K562 (cell line): ENCODE measurements at regions not wholly inside any gene's neighbourhood (a gene's known extent, or its start where the extent isn't known, plus 50 kb on each side); places are given as distances from the start of the nearest gene placed in this dataset.

Experiments used
- ATAC-seq: fragments of 200-7000 bp; cut with Tn5 transposase; 3 replicates; pipeline ENCODE4 v1.9.1; 2020; ENCODE audit warnings: moderate library complexity
- BruUV-seq: library from RNA; stranded (reverse); fragments of 400-500 nt; replicated peaks from 2 replicates; lab custom pipeline; 2021; lab: Mats Ljungman, UMichigan
- CTCF ChIA-PET: fragments of 300-600 bp; formaldehyde crosslinking; extraction: SDS; loops from one replicate; lab custom pipeline; 2021; ENCODE audit warnings: low intra/inter-chr PET ratio; lab: Yijun Ruan, JAX
- POLR2A ChIA-PET: fragments of 300-600, 350-650 bp; sonication (Branson Sonifier 250); formaldehyde crosslinking; extraction: SDS; loops from one replicate; lab custom pipeline; 2021; ENCODE audit warnings: antibody characterized with exemption, inconsistent platforms; lab: Yijun Ruan, JAX
- DNase-seq, 4 experiments: peaks; one replicate each; pipeline versions ENCODE4 v3.0.0 to v3.0.0-alpha.2; 2011 to 2018; ENCODE audit warnings: low spot score in 3 of 4, mixed read lengths in 3 of 4; ENCODE audit errors: extremely low read depth in 1 of 4
- FAIRE-seq: peaks from 2 replicates; lab custom pipeline; 2011; peaks lifted over from hg19 to GRCh38; lab: Jason Lieb, UNC
- H2AFZ ChIP-seq: 2 replicates; pipeline ENCODE4 v1.6.0; 2011; ENCODE audit warnings: low read depth, low read length, control low read depth, inconsistent platforms
- H3K27ac ChIP-seq: fragments of 200-600 bp; 3 replicates; pipeline ENCODE4 v1.8.0; 2011; ENCODE audit warnings: low read depth, mild to moderate bottlenecking, control low read depth, inconsistent platforms, low read length, moderate library complexity, mixed read lengths; ENCODE audit errors: extremely low read depth
- H3K27me3 ChIP-seq, 2 experiments: fragments of 300-600 bp in 1 of 2; 2 replicates in 1 of 2; 3 replicates in 1 of 2; pipeline versions ENCODE4 v1.6.0 to v1.8.0; 2011; ENCODE audit warnings: inconsistent platforms in 2 of 2, low read length in 2 of 2, mild to moderate bottlenecking in 1 of 2, mixed read lengths in 1 of 2, moderate library complexity in 1 of 2; ENCODE audit not compliant: control insufficient read depth in 2 of 2, insufficient read depth in 2 of 2
- H3K36me3 ChIP-seq: fragments of 300-600 bp; 3 replicates; pipeline ENCODE4 v1.8.0; 2011; ENCODE audit warnings: mild to moderate bottlenecking, low read length, inconsistent platforms; ENCODE audit not compliant: control insufficient read depth, insufficient read depth
- H3K4me1 ChIP-seq, 2 experiments: fragments of 200-600 bp in 1 of 2; replicated peaks in 1 of 2; 2 replicates in 1 of 2; 3 replicates in 1 of 2; pipeline versions ENCODE4 v1.5.1 to v1.8.0; 2011; ENCODE audit warnings: inconsistent platforms in 2 of 2, low read length in 2 of 2, mild to moderate bottlenecking in 1 of 2, mixed read lengths in 1 of 2, moderate library complexity in 1 of 2; ENCODE audit not compliant: control insufficient read depth in 2 of 2, insufficient read depth in 2 of 2
- H3K4me2 ChIP-seq: 2 replicates; pipeline ENCODE4 v1.6.1; 2011; ENCODE audit warnings: low read length, control low read depth, inconsistent platforms, mixed read lengths; ENCODE audit not compliant: insufficient read depth
- H3K4me3 ChIP-seq: fragments of 200-600 bp; sonication (generic), shearing (Covaris generic); 2 replicates; pipeline ENCODE4 v1.5.1; 2016; ENCODE audit warnings: control low read depth, inconsistent platforms
- H3K79me2 ChIP-seq: fragments of 200-600 bp; 3 replicates; pipeline ENCODE4 v1.8.0; 2011; ENCODE audit warnings: low read length, inconsistent platforms; ENCODE audit not compliant: control insufficient read depth, insufficient read depth
- H3K9ac ChIP-seq, 2 experiments: 2 replicates each; pipeline versions ENCODE4 v1.6.0 to v1.6.1; 2011; ENCODE audit warnings: low read depth in 2 of 2, low read length in 2 of 2, control low read depth in 1 of 2, inconsistent platforms in 1 of 2, mild to moderate bottlenecking in 1 of 2, mixed read lengths in 1 of 2; ENCODE audit not compliant: insufficient read depth in 1 of 2
- H3K9me1 ChIP-seq: one replicate; pipeline ENCODE4 v1.6.0; 2011; ENCODE audit warnings: inconsistent platforms, mild to moderate bottlenecking, low read length, moderate library complexity; ENCODE audit not compliant: control insufficient read depth, insufficient read depth
- H3K9me3 ChIP-seq: replicated peaks from 2 replicates; pipeline ENCODE4 v1.5.1; 2011; ENCODE audit warnings: low read depth, low read length, inconsistent platforms; ENCODE audit not compliant: control insufficient read depth, insufficient read depth
- H4K20me1 ChIP-seq: replicated peaks from 2 replicates; pipeline ENCODE4 v1.6.1; 2011; ENCODE audit warnings: low read length, inconsistent platforms, mixed read lengths; ENCODE audit not compliant: control insufficient read depth, insufficient read depth
- ELF4 ChIP-seq: fragments of 450-650 bp; formaldehyde crosslinking; IDR thresholded peaks from 2 replicates; pipeline ENCODE4 v1.4.0; 2022; ENCODE audit warnings: missing genetic modification characterization
- ESRRB ChIP-seq: fragments of 250-450 bp; sonication (Bioruptor Pico); IDR thresholded peaks from 2 replicates; pipeline ENCODE4 v1.5.0; 2020; ENCODE audit warnings: mild to moderate bottlenecking, moderate library complexity, borderline replicate concordance
- GABPA ChIP-seq: fragments of 200-800 bp; sonication (Bioruptor generic); conservative IDR thresholded peaks from 2 replicates; pipeline ENCODE4 v1.6.1; 2016; ENCODE audit warnings: low read depth, missing genetic modification characterization, missing compliant biosample characterization
- HMG20A ChIP-seq: fragments of 450-650 bp; formaldehyde crosslinking; conservative IDR thresholded peaks from 2 replicates; pipeline ENCODE4 v1.4.0; 2020; ENCODE audit warnings: mild to moderate bottlenecking, mixed read lengths
- KAT8 ChIP-seq: fragments of 450-650 bp; IDR thresholded peaks from 2 replicates; pipeline ENCODE4 v1.6.1; 2016; ENCODE audit warnings: low read depth, mild to moderate bottlenecking
- NCOA4 ChIP-seq: fragments of 450-650 bp; IDR thresholded peaks from 2 replicates; pipeline ENCODE4 v1.6.1; 2018; ENCODE audit warnings: mild to moderate bottlenecking; ENCODE audit not compliant: partially characterized antibody
- PRDM10 ChIP-seq: fragments of 450-650 bp; IDR thresholded peaks from 2 replicates; pipeline ENCODE4 v1.6.1; 2018; ENCODE audit not compliant: partially characterized antibody
- RBM14 ChIP-seq: fragments of 200-400 bp; formaldehyde crosslinking; IDR thresholded peaks from 2 replicates; pipeline ENCODE4 v1.6.1; 2018; ENCODE audit warnings: low read depth, mild to moderate bottlenecking, low read length, moderate library complexity, borderline replicate concordance; ENCODE audit not compliant: insufficient read depth
- SMARCC2 ChIP-seq: fragments of 450-650 bp; IDR thresholded peaks from 2 replicates; pipeline ENCODE4 v1.6.1; 2017; ENCODE audit warnings: antibody characterized with exemption, moderate library complexity, mild to moderate bottlenecking, low read depth
- TCF7L2 ChIP-seq: fragments of 150-350 bp; IDR thresholded peaks from 2 replicates; pipeline ENCODE4 v1.6.1; 2016; ENCODE audit warnings: low read depth, mild to moderate bottlenecking, low read length, moderate library complexity
- TOE1 ChIP-seq, 2 experiments: fragments of 450-650 bp in 1 of 2; sonication (generic) in 1 of 2; formaldehyde crosslinking in 1 of 2; IDR thresholded peaks; 2 replicates each; pipeline versions ENCODE4 v1.7.1 to v1.8.0; 2016 to 2022; ENCODE audit warnings: borderline replicate concordance in 2 of 2, mild to moderate bottlenecking in 2 of 2, antibody characterized with exemption in 1 of 2, inconsistent platforms in 1 of 2, low read depth in 1 of 2, missing genetic modification reagents in 1 of 2, moderate library complexity in 1 of 2
- ZC3H8 ChIP-seq: fragments of 450-650 bp; IDR thresholded peaks from 2 replicates; pipeline ENCODE4 v1.6.1; 2017
- ZNF316 ChIP-seq: fragments of 450-650 bp; IDR thresholded peaks from 2 replicates; pipeline ENCODE4 v1.6.1; 2016
- ZNF695 ChIP-seq: fragments of 450-650 bp; formaldehyde crosslinking; IDR thresholded peaks from 2 replicates; pipeline ENCODE4 v1.4.0; 2020; ENCODE audit warnings: mild to moderate bottlenecking, moderate library complexity
- ZNF766 ChIP-seq: fragments of 200-800 bp; sonication (Bioruptor generic); conservative IDR thresholded peaks from 2 replicates; pipeline ENCODE4 v1.6.1; 2016; ENCODE audit warnings: missing genetic modification characterization, missing compliant biosample characterization
- WGBS: fragments of 100-300 bp; shearing (Covaris generic); methylation state at CpG from one replicate; pipeline ENCODE4 v1.1.6; 2016; ENCODE audit warnings: low coverage, mixed read lengths; ENCODE audit not compliant: insufficient coverage; ENCODE audit errors: missing lambda C conversion rate; 5-methylcytosine and 5-hydroxymethylcytosine counted together
- in situ Hi-C: fragments of 300-500 bp; cut with MboI; formaldehyde crosslinking; loops from 4 replicates; pipeline ENCODE4 v1.15.0; 2018; ENCODE audit warnings: inconsistent platforms, mixed read lengths
- intact Hi-C: fragments of 100-400 bp; cut with micrococcal nuclease; formaldehyde crosslinking; loops from 2 replicates; pipeline ENCODE4 v1.14.2; 2022

GRCh38 chr3:72301779-72302178, 516.8 kb upstream of the PROK2 start:
- TF ChIP-seq NCOA4, result no peak
- no peak for TF ChIP-seq ZNF316
- TF ChIP-seq KAT8, result no peak
- TF ChIP-seq ELF4 (CRISPR knock-in tag), result no peak
- TF ChIP-seq SMARCC2, result no peak
- no peak for TF ChIP-seq RBM14
- TF ChIP-seq ZC3H8, result no peak
- no peak for TF ChIP-seq ZNF695 (CRISPR knock-in tag)
- TF ChIP-seq, all 486 proteins: peak for 0
- BruUV-seq, result no TSS peak
- Histone ChIP-seq H4K20me1 (no peaks in the 10 kb centered on the region), H3K4me1 (peaks cover 3 to 8% of the 10 kb centered on the region in 2 experiments; a peak in 4 of 5 replicates), H3K4me3 (no peak overlapping the region), H3K9me3 (no peaks in the 10 kb centered on the region), H2AFZ (no peak overlapping the region), H3K79me2 (no peaks in the 10 kb centered on the region), H3K4me2 (no peak overlapping the region), H3K36me3 (no peaks in the 10 kb centered on the region), H3K27ac (no peak overlapping the region), H3K9me1 (no peaks in the 10 kb centered on the region), H3K9ac (no peak overlapping the region), H3K27me3 (no peaks in the 10 kb centered on the region)
- CTCF ChIA-PET, result no interaction called here
- no CpG with 5 or more reads among the region's 8 CpGs for WGBS
- DNase-seq (no peak), ATAC-seq (no peak), FAIRE-seq (no peak)
- POLR2A ChIA-PET, result no interaction called here
- in situ Hi-C loops, result no loop called here
- intact Hi-C loops, result no loop called here

- CTCF ChIA-PET, result no interaction called here
- no TSS peak for BruUV-seq
- Histone ChIP-seq H3K4me1 (peaks cover 3 to 8% of the 10 kb centered on the region in 2 experiments; a peak in 4 of 5 replicates), H3K27ac (no peak overlapping the region), H3K9me3 (no peaks in the 10 kb centered on the region), H2AFZ (no peak overlapping the region), H3K9ac (no peak overlapping the region), H3K79me2 (no peaks in the 10 kb centered on the region), H3K4me3 (no peak overlapping the region), H4K20me1 (no peaks in the 10 kb centered on the region), H3K4me2 (no peak overlapping the region), H3K27me3 (no peaks in the 10 kb centered on the region), H3K36me3 (no peaks in the 10 kb centered on the region), H3K9me1 (no peaks in the 10 kb centered on the region)
- ATAC-seq (no peak), DNase-seq (no peak), FAIRE-seq (no peak)
- intact Hi-C loops, result no loop called here
- POLR2A ChIA-PET, result interaction anchor here (0.7 kb wide), 1 partner anchor 16 kb away, joined by 3 read pairs; no protein-coding TSS in a partner anchor
- in situ Hi-C loops, result no loop called here
- WGBS, result 63% methylated on average over 1 of the region's 2 CpGs
- TF ChIP-seq PRDM10 (no peak), HMG20A (CRISPR knock-in tag) (no peak), TOE1 (IDR thresholded peaks at IDR 0.05; ENCODE audit: borderline replicate concordance) (no peak), TOE1 (CRISPR knock-in tag; IDR thresholded peaks at IDR 0.05; ENCODE audit: borderline replicate concordance, low read depth) (no peak), TCF7L2 (no peak), ESRRB (CRISPR knock-in tag) (no peak), ZNF766 (CRISPR knock-in tag) (no peak), GABPA (tag) (no peak)
Measured at GRCh38 chr3:72300621-72301020, 515.7 kb upstream of the PROK2 start.
